ENCODE measurements at regions not wholly inside any gene's neighbourhood (a gene's known extent, or its start where the extent isn't known, plus 50 kb on each side); places are given as distances from the start of the nearest gene placed in this dataset.

DNA sequence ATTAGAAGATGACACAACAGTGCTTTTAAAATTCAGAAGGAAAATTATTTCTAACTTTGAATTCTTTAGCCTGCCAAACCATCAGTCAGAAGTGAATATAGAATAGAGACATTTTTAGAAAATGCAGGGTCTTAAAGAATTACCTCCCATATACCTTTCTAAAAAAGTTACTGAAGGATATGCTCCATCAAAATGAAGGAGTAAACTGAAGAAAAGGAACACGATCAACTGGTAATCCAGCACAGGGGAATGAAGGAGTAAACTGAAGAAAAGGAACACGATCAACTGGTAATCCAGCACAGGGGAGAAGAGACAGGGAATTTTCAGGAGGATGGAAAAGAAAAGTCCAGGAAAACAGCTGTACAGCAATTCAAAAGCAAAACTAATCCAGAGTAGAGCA is 75.4 kb upstream of the LDLRAD3 start:
- no peak overlapping the region for H4K5ac ChIP-seq (ENCODE audit: low read length)
- no peak for DNase-seq
- no peaks in the 10 kb centered on the region for H3K79me1 ChIP-seq (ENCODE audit: low read length)
- no peak overlapping the region for H3K4ac ChIP-seq (ENCODE audit: low read depth, low read length)
- no peak overlapping the region for H3K4me2 ChIP-seq (ENCODE audit: low read length)
- no peaks in the 10 kb centered on the region for H3K36me3 ChIP-seq (ENCODE audit: control insufficient read depth, insufficient read depth, low read length)
- H2AK5ac ChIP-seq (ENCODE audit: low read length) = no peak overlapping the region
- H2BK5ac ChIP-seq (ENCODE audit: low read length) = no peak overlapping the region
- H3K56ac ChIP-seq (ENCODE audit: low read length) = no peak overlapping the region
- H3K9ac ChIP-seq (ENCODE audit: low read length) = no peak overlapping the region
- no peak overlapping the region for H2BK15ac ChIP-seq (replicated peaks; ENCODE audit: low read depth)
- no peaks in the 10 kb centered on the region for H3K79me2 ChIP-seq (ENCODE audit: control insufficient read depth, insufficient read depth, low read length)
- H3K4me3 ChIP-seq (ENCODE audit: low read length) = no peak overlapping the region
- H3K23ac ChIP-seq (ENCODE audit: low read length) = no peak overlapping the region
- H4K8ac ChIP-seq (ENCODE audit: low read depth, low read length) = no peak overlapping the region
- WGBS (ENCODE audit: extremely low coverage, insufficient coverage, low lambda C conversion rate) = no CpG with 5 or more reads among the region's 2 CpGs
- H3K4me1 ChIP-seq (ENCODE audit: control insufficient read depth, low read depth, low read length) = no peaks in the 10 kb centered on the region
- H3K27ac ChIP-seq (ENCODE audit: low read depth, low read length) = no peak overlapping the region
- H2BK120ac ChIP-seq (ENCODE audit: low read depth, low read length) = no peak overlapping the region
- no peaks in the 10 kb centered on the region for H3K27me3 ChIP-seq (ENCODE audit: insufficient read depth, low read length, poor library complexity)
- H3K18ac ChIP-seq (ENCODE audit: low read length) = no peak overlapping the region

DNA sequence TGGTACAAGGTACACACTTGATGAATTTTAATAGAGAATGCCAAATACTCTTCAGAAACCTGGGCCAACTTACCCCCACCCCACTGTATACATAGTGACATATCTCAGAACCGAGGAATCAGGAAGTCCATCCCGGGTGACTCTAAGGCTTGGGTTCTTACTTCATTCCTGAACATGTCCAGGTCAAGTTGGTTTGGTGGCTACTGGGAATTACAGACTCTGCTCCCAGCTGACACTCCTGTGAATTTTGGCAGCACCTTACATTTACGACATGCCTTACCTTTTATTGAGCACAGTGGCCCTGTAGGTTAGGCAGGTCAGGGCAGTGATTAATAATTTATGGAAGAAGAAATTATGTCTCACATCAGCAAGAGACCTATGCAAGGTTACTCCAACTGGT is 70.1 kb upstream of the LDLRAD3 start:
- H3K9ac ChIP-seq (ENCODE audit: low read length) = no peak overlapping the region
- H3K56ac ChIP-seq (ENCODE audit: low read length) = no peak overlapping the region
- no peak overlapping the region for H2BK15ac ChIP-seq (replicated peaks; ENCODE audit: low read depth)
- no CpG with 5 or more reads among the region's 3 CpGs for WGBS (ENCODE audit: extremely low coverage, insufficient coverage, low lambda C conversion rate)
- no peak overlapping the region for H2AK5ac ChIP-seq (ENCODE audit: low read length)
- no peak overlapping the region for H2BK120ac ChIP-seq (ENCODE audit: low read depth, low read length)
- no peak overlapping the region for H3K23ac ChIP-seq (ENCODE audit: low read length)
- no peak for DNase-seq
- no peak overlapping the region for H4K5ac ChIP-seq (ENCODE audit: low read length)
- H3K79me1 ChIP-seq (ENCODE audit: low read length) = no peaks in the 10 kb centered on the region
- no peak overlapping the region for H3K4me3 ChIP-seq (ENCODE audit: low read length)
- no peaks in the 10 kb centered on the region for H3K79me2 ChIP-seq (ENCODE audit: control insufficient read depth, insufficient read depth, low read length)
- no peak overlapping the region for H2BK5ac ChIP-seq (ENCODE audit: low read length)
- H3K4me2 ChIP-seq (ENCODE audit: low read length) = no peak overlapping the region
- no peak overlapping the region for H3K18ac ChIP-seq (ENCODE audit: low read length)
- H3K36me3 ChIP-seq (ENCODE audit: control insufficient read depth, insufficient read depth, low read length) = no peaks in the 10 kb centered on the region
- no peak overlapping the region for H4K8ac ChIP-seq (ENCODE audit: low read depth, low read length)
- H3K4ac ChIP-seq (ENCODE audit: low read depth, low read length) = no peak overlapping the region
- H3K27ac ChIP-seq (ENCODE audit: low read depth, low read length) = no peak overlapping the region
- no peaks in the 10 kb centered on the region for H3K27me3 ChIP-seq (ENCODE audit: insufficient read depth, low read length, poor library complexity)
- H3K4me1 ChIP-seq (ENCODE audit: control insufficient read depth, low read depth, low read length) = no peaks in the 10 kb centered on the region

DNA sequence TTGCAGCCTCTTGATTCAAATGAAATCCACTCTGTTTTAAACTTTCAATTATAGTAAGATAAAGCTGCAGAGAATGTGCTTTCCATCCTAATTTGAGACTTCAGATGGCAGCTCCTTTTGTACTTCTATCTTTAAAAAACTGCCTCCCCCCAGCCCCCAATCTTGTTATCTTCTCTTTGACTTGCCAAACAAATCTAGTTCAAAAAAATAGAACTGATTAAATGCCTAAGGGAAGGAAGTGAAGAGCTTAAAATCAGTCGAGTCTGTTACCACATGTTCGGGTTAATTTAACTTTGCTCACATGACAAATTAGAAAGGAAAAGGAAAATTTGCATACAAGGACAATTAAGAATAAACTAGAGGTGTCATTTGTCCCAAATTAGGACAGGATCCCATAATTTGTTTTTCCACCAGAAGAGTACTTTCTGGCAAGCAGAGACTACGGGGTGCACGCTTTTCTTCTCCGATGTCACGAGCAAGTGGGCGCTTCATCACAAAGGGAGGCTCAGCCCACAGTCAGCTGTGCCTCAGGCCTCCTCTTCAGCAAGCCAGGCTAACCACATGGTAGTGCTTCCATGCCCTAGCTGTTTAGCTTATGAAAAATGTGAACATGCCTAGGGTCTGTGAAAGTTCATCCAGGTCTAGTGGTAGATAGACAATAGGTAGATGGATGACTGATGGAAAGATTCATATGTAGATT is 69.0 kb upstream of the LDLRAD3 start:
- Histone ChIP-seq H2BK15ac (replicated peaks; ENCODE audit: low read depth) (no peak overlapping the region), H3K23ac (ENCODE audit: low read length) (no peak overlapping the region), H3K36me3 (ENCODE audit: control insufficient read depth, insufficient read depth, low read length) (no peaks in the 10 kb centered on the region), H3K9ac (ENCODE audit: low read length) (no peak overlapping the region), H3K56ac (ENCODE audit: low read length) (no peak overlapping the region), H3K27ac (ENCODE audit: low read depth, low read length) (no peak overlapping the region), H2AK5ac (ENCODE audit: low read length) (no peak overlapping the region), H3K27me3 (ENCODE audit: insufficient read depth, low read length, poor library complexity) (no peaks in the 10 kb centered on the region), H3K79me1 (ENCODE audit: low read length) (no peaks in the 10 kb centered on the region), H3K79me2 (ENCODE audit: control insufficient read depth, insufficient read depth, low read length) (no peaks in the 10 kb centered on the region), H2BK5ac (ENCODE audit: low read length) (no peak overlapping the region), H3K4me3 (ENCODE audit: low read length) (no peak overlapping the region), H3K4me2 (ENCODE audit: low read length) (no peak overlapping the region), H3K4ac (ENCODE audit: low read depth, low read length) (no peak overlapping the region), H4K5ac (ENCODE audit: low read length) (no peak overlapping the region), H2BK120ac (ENCODE audit: low read depth, low read length) (no peak overlapping the region), H3K18ac (ENCODE audit: low read length) (no peak overlapping the region), H3K4me1 (ENCODE audit: control insufficient read depth, low read depth, low read length) (no peaks in the 10 kb centered on the region), H4K8ac (ENCODE audit: low read depth, low read length) (no peak overlapping the region)
- no CpG with 5 or more reads among the region's 7 CpGs for WGBS (ENCODE audit: extremely low coverage, insufficient coverage, low lambda C conversion rate)
- no peak for DNase-seq

DNA sequence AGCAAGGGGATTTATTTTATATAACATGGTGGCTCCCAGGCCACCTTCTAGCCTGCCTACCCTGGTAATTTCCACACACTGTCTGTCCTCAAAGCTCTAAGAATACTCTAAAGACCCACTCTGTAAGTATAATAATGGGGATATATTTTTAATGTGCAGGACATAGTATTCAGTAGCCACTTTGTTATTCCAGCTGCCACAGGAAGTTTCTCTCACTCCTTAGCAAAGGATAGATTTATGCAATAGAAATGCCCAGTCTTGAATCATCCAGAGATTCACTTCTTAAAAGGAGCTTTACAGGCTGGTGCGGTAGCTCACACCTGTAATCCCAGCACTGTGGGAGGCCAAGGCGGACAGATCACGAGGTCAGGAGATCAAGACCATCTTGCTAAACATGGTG is 68.4 kb upstream of the LDLRAD3 start:
- Histone ChIP-seq H4K5ac (ENCODE audit: low read length) (no peak overlapping the region), H3K4ac (ENCODE audit: low read depth, low read length) (no peak overlapping the region), H3K56ac (ENCODE audit: low read length) (no peak overlapping the region), H3K36me3 (ENCODE audit: control insufficient read depth, insufficient read depth, low read length) (no peaks in the 10 kb centered on the region), H3K4me2 (ENCODE audit: low read length) (no peak overlapping the region), H3K27me3 (ENCODE audit: insufficient read depth, low read length, poor library complexity) (no peaks in the 10 kb centered on the region), H2BK120ac (ENCODE audit: low read depth, low read length) (no peak overlapping the region), H3K4me1 (ENCODE audit: control insufficient read depth, low read depth, low read length) (no peaks in the 10 kb centered on the region), H2BK5ac (ENCODE audit: low read length) (no peak overlapping the region), H3K79me1 (ENCODE audit: low read length) (no peaks in the 10 kb centered on the region), H2AK5ac (ENCODE audit: low read length) (no peak overlapping the region), H4K8ac (ENCODE audit: low read depth, low read length) (no peak overlapping the region), H2BK15ac (replicated peaks; ENCODE audit: low read depth) (no peak overlapping the region), H3K9ac (ENCODE audit: low read length) (no peak overlapping the region), H3K4me3 (ENCODE audit: low read length) (no peak overlapping the region), H3K23ac (ENCODE audit: low read length) (no peak overlapping the region), H3K27ac (ENCODE audit: low read depth, low read length) (no peak overlapping the region), H3K18ac (ENCODE audit: low read length) (no peak overlapping the region), H3K79me2 (ENCODE audit: control insufficient read depth, insufficient read depth, low read length) (no peaks in the 10 kb centered on the region)
- DNase-seq = no peak
- WGBS (ENCODE audit: extremely low coverage, insufficient coverage, low lambda C conversion rate) = no CpG with 5 or more reads among the region's 3 CpGs

DNA sequence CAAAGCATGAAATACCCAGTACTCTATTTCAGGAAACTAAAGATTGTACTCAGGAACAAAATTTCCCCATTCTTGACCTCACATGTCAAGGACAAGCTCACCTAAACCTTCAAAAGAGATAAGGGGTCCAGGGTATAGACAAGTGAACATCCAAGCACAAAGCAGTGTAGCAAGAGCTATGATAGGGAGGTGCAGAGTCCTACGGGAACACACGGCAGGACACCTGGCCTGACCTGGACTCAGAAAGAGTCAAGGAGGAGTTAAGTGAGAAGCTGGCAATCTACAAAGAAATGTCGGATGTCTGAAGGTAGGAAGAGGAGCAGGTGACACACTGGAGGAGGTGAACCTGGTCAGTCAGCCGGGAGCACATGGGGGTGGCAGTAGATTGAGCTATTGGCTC is 67.1 kb upstream of the LDLRAD3 start:
- WGBS (ENCODE audit: extremely low coverage, insufficient coverage, low lambda C conversion rate) = no CpG with 5 or more reads among the region's 4 CpGs
- H3K79me1 ChIP-seq (ENCODE audit: low read length) = no peaks in the 10 kb centered on the region
- no peak overlapping the region for H2BK15ac ChIP-seq (replicated peaks; ENCODE audit: low read depth)
- no peak overlapping the region for H2AK5ac ChIP-seq (ENCODE audit: low read length)
- no peak overlapping the region for H2BK120ac ChIP-seq (ENCODE audit: low read depth, low read length)
- no peaks in the 10 kb centered on the region for H3K27me3 ChIP-seq (ENCODE audit: insufficient read depth, low read length, poor library complexity)
- no peak overlapping the region for H2BK5ac ChIP-seq (ENCODE audit: low read length)
- no peaks in the 10 kb centered on the region for H3K4me1 ChIP-seq (ENCODE audit: control insufficient read depth, low read depth, low read length)
- no peak overlapping the region for H3K4ac ChIP-seq (ENCODE audit: low read depth, low read length)
- DNase-seq = no peak
- no peak overlapping the region for H3K56ac ChIP-seq (ENCODE audit: low read length)
- no peak overlapping the region for H3K4me2 ChIP-seq (ENCODE audit: low read length)
- no peaks in the 10 kb centered on the region for H3K36me3 ChIP-seq (ENCODE audit: control insufficient read depth, insufficient read depth, low read length)
- H3K27ac ChIP-seq (ENCODE audit: low read depth, low read length) = no peak overlapping the region
- no peak overlapping the region for H3K23ac ChIP-seq (ENCODE audit: low read length)
- H4K8ac ChIP-seq (ENCODE audit: low read depth, low read length) = no peak overlapping the region
- H3K9ac ChIP-seq (ENCODE audit: low read length) = no peak overlapping the region
- no peaks in the 10 kb centered on the region for H3K79me2 ChIP-seq (ENCODE audit: control insufficient read depth, insufficient read depth, low read length)
- no peak overlapping the region for H3K18ac ChIP-seq (ENCODE audit: low read length)
- H3K4me3 ChIP-seq (ENCODE audit: low read length) = no peak overlapping the region
- H4K5ac ChIP-seq (ENCODE audit: low read length) = no peak overlapping the region

DNA sequence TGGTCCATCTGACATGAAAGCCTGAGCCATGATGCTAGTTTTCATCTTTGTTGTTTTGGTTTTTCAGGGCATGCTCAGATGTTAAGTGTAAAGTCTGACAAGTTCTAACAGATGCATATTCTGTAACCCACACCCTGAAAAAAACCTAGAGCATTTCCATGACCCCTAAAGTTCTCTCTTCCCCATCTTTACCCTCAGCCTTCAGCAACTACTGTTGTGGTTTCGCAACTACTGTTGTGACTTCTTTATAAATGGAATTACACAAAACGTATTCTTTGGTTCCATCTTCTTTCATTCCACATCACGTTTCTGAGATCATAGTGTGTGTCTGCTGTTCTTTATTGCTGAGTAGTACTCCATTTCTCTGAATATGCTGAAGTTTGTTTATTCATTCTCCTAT is 65.1 kb upstream of the LDLRAD3 start:
- no peak overlapping the region for H3K4me2 ChIP-seq (ENCODE audit: low read length)
- H3K36me3 ChIP-seq (ENCODE audit: control insufficient read depth, insufficient read depth, low read length) = no peaks in the 10 kb centered on the region
- H2BK15ac ChIP-seq (replicated peaks; ENCODE audit: low read depth) = no peak overlapping the region
- H2BK5ac ChIP-seq (ENCODE audit: low read length) = no peak overlapping the region
- H3K79me2 ChIP-seq (ENCODE audit: control insufficient read depth, insufficient read depth, low read length) = no peaks in the 10 kb centered on the region
- H4K5ac ChIP-seq (ENCODE audit: low read length) = no peak overlapping the region
- no peaks in the 10 kb centered on the region for H3K4me1 ChIP-seq (ENCODE audit: control insufficient read depth, low read depth, low read length)
- no peak overlapping the region for H3K18ac ChIP-seq (ENCODE audit: low read length)
- no peak for DNase-seq
- H3K23ac ChIP-seq (ENCODE audit: low read length) = no peak overlapping the region
- H3K4ac ChIP-seq (ENCODE audit: low read depth, low read length) = no peak overlapping the region
- H3K27ac ChIP-seq (ENCODE audit: low read depth, low read length) = no peak overlapping the region
- H3K4me3 ChIP-seq (ENCODE audit: low read length) = no peak overlapping the region
- no peak overlapping the region for H2BK120ac ChIP-seq (ENCODE audit: low read depth, low read length)
- WGBS (ENCODE audit: extremely low coverage, insufficient coverage, low lambda C conversion rate) = no CpG with 5 or more reads among the region's 3 CpGs
- H2AK5ac ChIP-seq (ENCODE audit: low read length) = no peak overlapping the region
- H3K9ac ChIP-seq (ENCODE audit: low read length) = no peak overlapping the region
- H3K56ac ChIP-seq (ENCODE audit: low read length) = no peak overlapping the region
- no peaks in the 10 kb centered on the region for H3K27me3 ChIP-seq (ENCODE audit: insufficient read depth, low read length, poor library complexity)
- H3K79me1 ChIP-seq (ENCODE audit: low read length) = no peaks in the 10 kb centered on the region
- no peak overlapping the region for H4K8ac ChIP-seq (ENCODE audit: low read depth, low read length)
